ENCODE measurements at regions not wholly inside any gene's neighbourhood (a gene's known extent, or its start where the extent isn't known, plus 50 kb on each side); places are given as distances from the start of the nearest gene placed in this dataset.

DNA sequence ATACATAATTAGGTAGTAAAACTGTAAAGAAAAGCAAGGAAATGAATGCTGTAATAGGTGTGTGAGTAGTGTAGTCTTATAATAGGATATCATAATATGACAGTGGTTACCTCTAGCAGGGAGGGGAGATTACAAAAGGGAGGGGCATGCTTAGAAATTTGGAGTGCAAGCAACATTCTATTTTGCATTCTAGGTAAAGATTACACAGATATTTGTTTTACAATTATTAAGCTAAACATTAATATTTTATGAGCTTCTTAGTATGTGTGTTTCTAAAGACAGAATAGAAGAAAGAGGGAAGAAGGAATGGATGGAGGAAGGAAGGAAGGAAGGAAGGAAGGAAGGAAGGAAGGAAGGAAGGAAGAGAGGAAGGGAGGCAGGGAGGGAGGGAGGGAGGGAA lies 177.9 kb downstream of the PAX3 start:
- DNase-seq (ENCODE audit: extremely low read depth, low read depth) = no peak
- TF ChIP-seq, protein P1, sequence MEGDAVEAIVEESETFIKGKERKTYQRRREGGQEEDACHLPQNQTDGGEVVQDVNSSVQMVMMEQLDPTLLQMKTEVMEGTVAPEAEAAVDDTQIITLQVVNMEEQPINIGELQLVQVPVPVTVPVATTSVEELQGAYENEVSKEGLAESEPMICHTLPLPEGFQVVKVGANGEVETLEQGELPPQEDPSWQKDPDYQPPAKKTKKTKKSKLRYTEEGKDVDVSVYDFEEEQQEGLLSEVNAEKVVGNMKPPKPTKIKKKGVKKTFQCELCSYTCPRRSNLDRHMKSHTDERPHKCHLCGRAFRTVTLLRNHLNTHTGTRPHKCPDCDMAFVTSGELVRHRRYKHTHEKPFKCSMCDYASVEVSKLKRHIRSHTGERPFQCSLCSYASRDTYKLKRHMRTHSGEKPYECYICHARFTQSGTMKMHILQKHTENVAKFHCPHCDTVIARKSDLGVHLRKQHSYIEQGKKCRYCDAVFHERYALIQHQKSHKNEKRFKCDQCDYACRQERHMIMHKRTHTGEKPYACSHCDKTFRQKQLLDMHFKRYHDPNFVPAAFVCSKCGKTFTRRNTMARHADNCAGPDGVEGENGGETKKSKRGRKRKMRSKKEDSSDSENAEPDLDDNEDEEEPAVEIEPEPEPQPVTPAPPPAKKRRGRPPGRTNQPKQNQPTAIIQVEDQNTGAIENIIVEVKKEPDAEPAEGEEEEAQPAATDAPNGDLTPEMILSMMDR (IDR thresholded peaks at IDR 0.05; ENCODE audit: low read depth, low read length, missing control alignments) = no peak
- no peak overlapping the region for H3K4me3 ChIP-seq (replicated peaks; ENCODE audit: low read depth, low read length)

DNA sequence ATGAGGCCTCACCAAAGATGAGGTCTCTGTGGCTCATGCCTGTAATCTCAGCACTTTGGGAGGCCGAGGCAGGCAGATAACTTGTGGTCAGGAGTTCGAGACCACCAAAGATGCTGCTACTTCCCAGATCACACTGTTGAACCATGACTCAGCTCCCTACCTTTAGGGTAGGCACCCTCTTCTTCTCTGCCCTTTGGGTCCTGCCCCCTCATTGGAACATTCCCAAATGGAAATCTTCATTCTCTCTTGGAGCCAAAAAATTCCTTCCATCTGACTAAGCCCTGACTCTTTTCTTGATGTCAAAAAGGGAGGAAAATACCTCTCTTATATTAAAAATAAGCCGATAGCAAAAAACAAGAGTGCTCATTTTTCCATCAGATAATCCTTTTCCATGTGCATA lies 183.5 kb downstream of the PAX3 start:
- H3K4me3 ChIP-seq (replicated peaks; ENCODE audit: low read depth, low read length) = no peak overlapping the region
- TF ChIP-seq, protein P1 (IDR thresholded peaks at IDR 0.05; ENCODE audit: low read depth, low read length, missing control alignments) = no peak
- no peak for DNase-seq (ENCODE audit: extremely low read depth, low read depth)

DNA sequence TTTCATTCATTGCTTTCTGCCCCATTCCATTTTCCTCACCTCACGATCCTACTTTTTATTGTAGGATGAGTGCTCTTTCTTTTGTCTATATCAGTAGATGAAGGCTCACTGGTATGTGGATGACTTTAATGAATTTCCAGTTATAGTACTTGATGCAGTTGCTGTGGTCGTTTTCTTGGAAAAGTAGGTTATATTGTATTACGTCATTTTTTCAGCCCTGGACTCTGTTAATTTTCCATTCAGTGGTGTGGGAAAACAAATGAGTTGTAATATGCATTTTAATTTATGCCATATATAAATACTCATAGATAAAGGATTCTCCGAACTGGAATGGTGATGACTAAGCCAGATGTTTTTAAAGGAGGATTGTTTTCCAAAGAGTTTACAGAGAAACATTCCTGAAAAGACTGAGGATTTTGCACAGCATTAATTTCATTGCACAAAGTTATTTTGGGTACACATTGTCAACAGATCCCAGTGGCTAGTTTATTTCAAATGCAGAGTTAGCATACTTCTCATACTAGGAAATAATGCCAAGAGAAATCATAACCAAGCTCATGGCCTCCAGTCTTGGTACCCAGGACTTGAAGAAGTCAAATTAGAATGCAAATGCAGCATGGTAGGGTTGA lies 189.7 kb downstream of the PAX3 start:
- DNase-seq (ENCODE audit: extremely low read depth, low read depth) = no peak
- TF ChIP-seq, protein P1 (IDR thresholded peaks at IDR 0.05; ENCODE audit: low read depth, low read length, missing control alignments) = no peak

DNA sequence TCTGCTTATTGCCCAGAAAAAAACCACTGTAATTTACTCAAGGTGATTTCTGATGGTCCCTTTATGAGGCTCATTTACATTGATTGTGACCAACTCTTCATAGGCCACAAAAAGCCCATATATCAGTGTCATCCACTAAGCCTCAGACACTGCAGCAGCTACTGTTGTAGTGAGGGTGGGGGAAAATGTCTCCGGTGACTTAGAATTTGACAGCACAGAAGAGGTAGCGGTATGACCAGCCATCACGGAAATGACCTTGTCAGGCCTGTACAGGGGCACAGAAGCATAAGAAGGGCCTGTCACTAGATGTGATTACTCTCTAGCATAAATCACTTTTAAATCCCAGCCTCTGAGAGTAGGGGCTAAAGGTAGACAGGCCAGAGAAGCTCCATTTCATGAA lies 190.3 kb downstream of the PAX3 start:
- DNase-seq (ENCODE audit: extremely low read depth, low read depth) = no peak
- TF ChIP-seq, protein P1 (IDR thresholded peaks at IDR 0.05; ENCODE audit: low read depth, low read length, missing control alignments) = no peak

More for the DNA sequence above, 189.7 kb downstream of the PAX3 start:
- H3K4me3 ChIP-seq (replicated peaks; ENCODE audit: low read depth, low read length) = no peak overlapping the region

DNA sequence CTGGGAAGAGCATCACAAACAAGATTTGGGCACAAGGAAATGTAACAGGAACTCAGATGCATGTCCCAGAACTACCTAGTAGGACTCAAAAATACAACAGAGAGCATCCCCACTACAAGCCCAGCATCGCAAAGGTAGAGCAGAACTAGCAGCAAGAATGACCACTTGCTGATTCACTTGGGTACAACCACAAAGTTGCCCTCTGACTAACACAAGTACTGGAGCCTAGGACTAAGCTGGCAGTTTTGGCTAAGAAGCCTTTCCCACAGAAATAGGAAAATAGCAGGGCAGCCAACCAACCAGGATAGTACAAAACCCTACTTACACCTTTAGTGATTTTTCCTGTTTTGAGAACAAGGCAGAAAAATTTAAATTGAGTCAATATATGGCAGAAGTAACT lies 193.8 kb downstream of the PAX3 start:
- TF ChIP-seq, protein P1 (IDR thresholded peaks at IDR 0.05; ENCODE audit: low read depth, low read length, missing control alignments) = no peak
- no peak for DNase-seq (ENCODE audit: extremely low read depth, low read depth)
- H3K4me3 ChIP-seq (replicated peaks; ENCODE audit: low read depth, low read length) = no peak overlapping the region

More for the DNA sequence above, 190.3 kb downstream of the PAX3 start:
- H3K4me3 ChIP-seq (replicated peaks; ENCODE audit: low read depth, low read length) = no peak overlapping the region

DNA sequence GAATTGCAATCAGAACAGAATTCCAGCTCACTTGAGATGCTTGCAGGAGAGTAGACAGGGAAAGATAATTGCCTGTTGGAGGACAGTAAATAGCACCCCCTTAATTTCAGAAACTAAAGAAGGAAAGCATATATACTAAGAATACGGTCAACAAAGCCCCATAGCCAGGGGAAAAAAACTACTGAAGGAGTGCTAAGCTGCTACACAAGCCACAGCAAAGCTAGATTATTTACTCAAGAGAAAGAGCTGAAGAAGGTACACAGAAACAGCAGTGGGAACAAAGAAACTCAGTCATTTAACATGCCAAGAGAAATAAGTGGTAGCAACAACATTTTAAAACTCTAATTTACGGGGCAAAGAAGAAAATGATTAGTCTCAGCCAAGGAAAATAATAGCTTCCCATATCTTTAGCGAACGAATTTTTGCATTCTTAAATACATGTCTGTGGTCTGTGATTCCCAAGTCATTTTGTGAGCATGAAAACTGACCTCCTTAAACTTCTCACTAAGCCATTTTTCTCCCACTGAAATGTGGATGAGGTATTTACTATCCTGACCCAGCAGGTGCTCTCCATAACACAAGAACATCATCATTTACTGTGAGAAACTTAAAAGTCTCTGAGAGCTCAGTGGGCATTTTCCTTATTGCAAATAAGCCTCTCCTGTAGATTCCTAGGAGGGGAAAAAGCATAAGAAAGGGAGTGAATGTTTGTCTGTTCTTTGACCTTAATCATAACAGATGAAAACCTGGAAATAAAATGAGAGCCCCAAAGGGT lies 196.0 kb downstream of the PAX3 start:
- no peak overlapping the region for H3K4me3 ChIP-seq (replicated peaks; ENCODE audit: low read depth, low read length)
- TF ChIP-seq, protein P1 (IDR thresholded peaks at IDR 0.05; ENCODE audit: low read depth, low read length, missing control alignments) = no peak
- no peak for DNase-seq (ENCODE audit: extremely low read depth, low read depth)

All from HFF-Myc (cell line).